OCI-LY3 (cell line): ENCODE measurements at regions not wholly inside any gene's neighbourhood (a gene's known extent, or its start where the extent isn't known, plus 50 kb on each side); places are given as distances from the start of the nearest gene placed in this dataset.

Experiments used
- CTCF ChIP-seq: fragments of 200-600, 300-600 bp; sonication (generic); IDR thresholded peaks from 2 replicates; pipeline ENCODE4 v1.5.1; 2014; ENCODE audit warnings: antibody characterized with exemption, low read length, low read depth
- EZH2phosphoT487 ChIP-seq: fragments of 200-600 bp; shearing (Covaris generic); IDR thresholded peaks from 2 replicates; pipeline ENCODE4 v1.6.1; 2018; ENCODE audit warnings: antibody characterized with exemption, mixed run types, low read depth

- TF ChIP-seq CTCF, result no peak
- no peak for TF ChIP-seq EZH2phosphoT487
Measured at GRCh38 chr13:44111701-44112100, 232.0 kb downstream of the LACC1 start.
